Testis (tissue), 2 donors: ENCODE measurements at regions not wholly inside any gene's neighbourhood (a gene's known extent, or its start where the extent isn't known, plus 50 kb on each side); places are given as distances from the start of the nearest gene placed in this dataset.

Experiments used
- DNase-seq: peaks from one replicate; pipeline ENCODE4 v3.0.0-alpha.2; 2019
- H3K27ac ChIP-seq, 2 donors: fragments of 200-600 bp; sonication (generic); one replicate each; pipeline ENCODE4 v1.5.1; 2019
- H3K27me3 ChIP-seq: fragments of 200-600 bp; sonication (generic); one replicate; pipeline ENCODE4 v1.5.1; 2019
- H3K36me3 ChIP-seq: fragments of 200-600 bp; sonication (generic); one replicate; pipeline ENCODE4 v1.5.1; 2017; ENCODE audit warnings: low read depth; ENCODE audit errors: missing control alignments
- H3K4me1 ChIP-seq: fragments of 200-600 bp; sonication (generic); one replicate; pipeline ENCODE4 v1.5.1; 2019
- H3K4me3 ChIP-seq, 2 donors: fragments of 200-600 bp; sonication (generic); one replicate each; pipeline ENCODE4 v1.5.1; 2017 to 2019
- H3K9me3 ChIP-seq: fragments of 200-600 bp; sonication (generic); one replicate; pipeline ENCODE4 v1.5.1; 2017
- POLR2A ChIP-seq: fragments of 450-650 bp; IDR thresholded peaks from one replicate; pipeline ENCODE4 v1.6.1; 2017; ENCODE audit warnings: antibody characterized with exemption, mild to moderate bottlenecking, moderate library complexity
- WGBS, 2 donors: methylation state at CpG; one replicate each; pipeline ENCODE4 v1.1.5; 2018; 5-methylcytosine and 5-hydroxymethylcytosine counted together
- intact Hi-C: fragments of 100-400 bp; cut with DNase I; formaldehyde crosslinking; loops from one replicate; pipeline ENCODE4 v1.15.1; 2023; ENCODE audit warnings: low total_unique reads
- TF ChIP-seq, protein P1 (sequence below), 3 experiments: fragments of 450-650 bp in 2 of 3; fragments of 200-600 bp in 1 of 3; sonication (generic) in 1 of 3; IDR thresholded peaks; one replicate each; pipeline ENCODE4 v1.5.1; 2016 to 2019; ENCODE audit warnings: antibody characterized with exemption in 3 of 3, mild to moderate bottlenecking in 2 of 3, moderate library complexity in 1 of 3

DNA sequence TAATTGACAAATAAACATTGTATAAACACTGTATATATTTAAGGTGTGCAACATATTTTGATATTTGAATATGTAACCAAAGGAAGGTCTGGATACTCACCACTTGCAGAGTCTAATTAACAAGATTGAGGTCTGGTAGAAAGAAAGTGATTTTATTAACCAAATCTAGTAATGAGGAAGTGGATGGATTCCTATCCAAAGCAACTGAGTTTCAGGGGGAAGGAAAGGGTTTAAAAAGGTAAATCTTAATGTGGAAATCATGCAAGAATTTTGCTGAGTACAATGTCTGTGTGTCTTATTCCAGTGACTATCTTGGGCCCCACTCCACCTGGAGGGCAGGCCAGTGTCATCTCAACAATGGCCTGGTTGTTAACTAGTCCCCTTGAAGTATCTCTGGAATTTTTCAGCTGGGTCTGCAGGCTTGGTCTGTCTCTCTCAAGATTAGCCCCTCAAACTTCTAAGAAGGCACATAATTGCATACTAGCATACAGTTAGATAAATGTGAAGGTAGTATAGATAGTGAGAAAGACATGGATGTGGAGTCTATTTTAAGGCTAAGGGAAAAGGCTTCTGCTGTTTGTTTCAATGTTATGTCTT is 262.7 kb upstream of the RGS18 start:
- H3K36me3 ChIP-seq = no peaks in the 10 kb centered on the region
- no peak overlapping the region for H3K4me3 ChIP-seq
- H3K9me3 ChIP-seq = no peaks in the 10 kb centered on the region
- no peak overlapping the region for H3K27ac ChIP-seq
- intact Hi-C loops = no loop called here
- H3K4me1 ChIP-seq = no peaks in the 10 kb centered on the region
- TF ChIP-seq, protein P1, sequence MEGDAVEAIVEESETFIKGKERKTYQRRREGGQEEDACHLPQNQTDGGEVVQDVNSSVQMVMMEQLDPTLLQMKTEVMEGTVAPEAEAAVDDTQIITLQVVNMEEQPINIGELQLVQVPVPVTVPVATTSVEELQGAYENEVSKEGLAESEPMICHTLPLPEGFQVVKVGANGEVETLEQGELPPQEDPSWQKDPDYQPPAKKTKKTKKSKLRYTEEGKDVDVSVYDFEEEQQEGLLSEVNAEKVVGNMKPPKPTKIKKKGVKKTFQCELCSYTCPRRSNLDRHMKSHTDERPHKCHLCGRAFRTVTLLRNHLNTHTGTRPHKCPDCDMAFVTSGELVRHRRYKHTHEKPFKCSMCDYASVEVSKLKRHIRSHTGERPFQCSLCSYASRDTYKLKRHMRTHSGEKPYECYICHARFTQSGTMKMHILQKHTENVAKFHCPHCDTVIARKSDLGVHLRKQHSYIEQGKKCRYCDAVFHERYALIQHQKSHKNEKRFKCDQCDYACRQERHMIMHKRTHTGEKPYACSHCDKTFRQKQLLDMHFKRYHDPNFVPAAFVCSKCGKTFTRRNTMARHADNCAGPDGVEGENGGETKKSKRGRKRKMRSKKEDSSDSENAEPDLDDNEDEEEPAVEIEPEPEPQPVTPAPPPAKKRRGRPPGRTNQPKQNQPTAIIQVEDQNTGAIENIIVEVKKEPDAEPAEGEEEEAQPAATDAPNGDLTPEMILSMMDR (IDR thresholded peaks at IDR 0.05) = no peak
- TF ChIP-seq POLR2A = no peak
- H3K27me3 ChIP-seq = no peaks in the 10 kb centered on the region
- no peak for DNase-seq

DNA sequence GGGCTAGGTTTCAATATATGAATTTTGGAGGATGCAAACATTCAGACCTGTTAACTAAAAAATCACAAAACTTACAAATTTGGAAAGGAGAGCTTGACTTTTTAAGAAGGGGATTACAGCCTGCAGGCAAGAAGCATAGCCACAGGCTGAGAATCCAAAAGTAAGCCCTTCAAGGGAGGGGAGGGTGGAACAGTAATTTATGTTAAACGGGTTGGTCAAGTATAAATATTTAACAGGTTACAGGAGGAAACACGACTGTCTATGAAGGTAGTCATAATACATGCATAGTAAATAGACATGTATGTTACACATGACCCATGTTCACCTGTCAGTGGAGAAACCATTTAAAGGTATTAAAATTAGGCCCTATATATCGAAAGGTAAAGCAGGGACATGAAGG is 261.1 kb upstream of the RGS18 start:
- H3K4me1 ChIP-seq = no peaks in the 10 kb centered on the region
- H3K36me3 ChIP-seq = no peaks in the 10 kb centered on the region
- intact Hi-C loops = no loop called here
- 95 to 99% methylated on average over 3 of the region's 3 CpGs for WGBS, 2 donors
- no peak overlapping the region for H3K4me3 ChIP-seq
- TF ChIP-seq POLR2A = no peak
- TF ChIP-seq, protein P1 (IDR thresholded peaks at IDR 0.05) = no peak
- no peak for DNase-seq
- H3K27ac ChIP-seq = no peak overlapping the region
- no peaks in the 10 kb centered on the region for H3K9me3 ChIP-seq
- H3K27me3 ChIP-seq = no peaks in the 10 kb centered on the region

DNA sequence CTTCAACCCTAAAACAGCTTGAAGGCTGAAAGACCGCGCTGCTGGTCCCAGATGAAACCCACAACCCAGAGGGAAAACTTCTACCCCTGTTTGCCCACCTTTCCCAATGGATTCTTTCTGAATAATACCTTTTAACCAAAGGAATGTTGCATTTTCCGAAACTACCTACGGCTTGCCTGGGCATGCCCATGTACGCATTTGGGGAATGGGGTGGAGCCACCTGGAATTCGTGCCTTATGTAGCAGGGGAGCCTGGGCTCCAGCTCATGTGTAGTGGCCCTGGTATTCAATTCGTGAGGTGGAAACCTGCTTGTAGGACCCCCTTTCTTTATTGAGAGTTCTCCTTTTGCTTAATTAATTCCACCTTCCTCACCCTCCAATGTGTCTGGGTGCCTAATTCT is 256.6 kb upstream of the RGS18 start:
- H3K4me3 ChIP-seq = no peak overlapping the region
- no peak for DNase-seq
- H3K9me3 ChIP-seq = no peaks in the 10 kb centered on the region
- TF ChIP-seq POLR2A = no peak
- TF ChIP-seq, protein P1 (IDR thresholded peaks at IDR 0.05) = no peak
- intact Hi-C loops = no loop called here
- no peaks in the 10 kb centered on the region for H3K27me3 ChIP-seq
- H3K27ac ChIP-seq = no peak overlapping the region
- H3K36me3 ChIP-seq = no peaks in the 10 kb centered on the region
- WGBS, 2 donors = 95 to 99% methylated on average over 7 of the region's 7 CpGs
- no peaks in the 10 kb centered on the region for H3K4me1 ChIP-seq

DNA sequence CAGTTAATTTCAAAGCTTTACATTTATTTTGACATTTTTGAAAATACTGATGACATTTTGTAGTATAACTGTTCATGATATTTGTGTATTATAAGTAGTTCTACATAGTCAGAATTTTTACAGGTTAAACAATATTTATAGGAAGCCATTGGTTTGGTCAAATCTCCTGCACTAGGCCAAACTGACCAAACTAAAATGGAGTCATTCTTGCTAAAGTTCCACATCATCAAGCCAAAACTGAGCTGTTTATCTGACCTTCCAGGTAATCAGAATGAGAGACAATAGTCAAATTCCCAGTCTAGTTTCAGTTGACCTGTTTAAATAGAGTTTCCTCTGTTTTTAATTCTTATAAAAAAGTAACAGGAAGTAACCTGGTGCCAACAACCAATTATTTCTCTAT is 253.3 kb upstream of the RGS18 start:
- no peak overlapping the region for H3K27ac ChIP-seq
- H3K4me3 ChIP-seq = no peak overlapping the region
- DNase-seq = no peak
- H3K27me3 ChIP-seq = no peaks in the 10 kb centered on the region
- no peaks in the 10 kb centered on the region for H3K4me1 ChIP-seq
- no peaks in the 10 kb centered on the region for H3K36me3 ChIP-seq
- no peaks in the 10 kb centered on the region for H3K9me3 ChIP-seq
- TF ChIP-seq, protein P1 (IDR thresholded peaks at IDR 0.05) = no peak
- no peak for TF ChIP-seq POLR2A
- intact Hi-C loops = no loop called here

DNA sequence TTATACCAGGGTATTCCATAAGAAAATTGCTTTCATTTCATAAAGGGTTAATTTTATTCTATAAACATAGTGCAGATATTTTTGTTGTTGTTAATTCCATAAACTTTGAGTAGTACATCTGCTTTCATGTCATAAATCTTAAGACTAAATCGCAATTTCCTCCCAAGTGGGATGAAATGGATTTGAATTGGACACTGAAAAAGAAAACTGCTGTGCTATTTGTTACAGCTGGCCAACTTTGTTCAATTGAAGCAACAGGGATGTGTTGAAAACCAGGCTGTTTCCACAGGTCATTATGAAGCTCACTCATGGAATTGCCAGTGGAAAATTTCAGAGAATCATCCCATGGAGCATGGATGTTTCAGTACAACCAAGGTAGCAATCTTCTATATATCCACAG is 252.5 kb upstream of the RGS18 start:
- Histone ChIP-seq H3K9me3 (no peaks in the 10 kb centered on the region), H3K36me3 (no peaks in the 10 kb centered on the region), H3K27me3 (no peaks in the 10 kb centered on the region), H3K27ac (no peak overlapping the region), H3K4me3 (no peak overlapping the region), H3K4me1 (no peaks in the 10 kb centered on the region)
- no peak for DNase-seq
- intact Hi-C loops = no loop called here
- 63 to 71% methylated on average over 1 of the region's 1 CpG for WGBS, 2 donors
- no peak for TF ChIP-seq POLR2A
- TF ChIP-seq, protein P1 (IDR thresholded peaks at IDR 0.05) = no peak
